Stomach smooth muscle (tissue), 2 donors: ENCODE measurements at regions not wholly inside any gene's neighbourhood (a gene's known extent, or its start where the extent isn't known, plus 50 kb on each side); places are given as distances from the start of the nearest gene placed in this dataset.

Source experiments
- H3K27ac ChIP-seq: one replicate; pipeline ENCODE4 v1.7.0; 2013; ENCODE audit warnings: mild to moderate bottlenecking, low read length, inconsistent platforms
- H3K27me3 ChIP-seq, 2 donors: one replicate each; pipeline ENCODE4 v1.7.0; 2013; ENCODE audit warnings: low read length in 2 of 2; ENCODE audit not compliant: insufficient read depth in 2 of 2, control insufficient read depth in 1 of 2
- H3K36me3 ChIP-seq, 2 donors: one replicate each; pipeline ENCODE4 v1.7.0; 2013; ENCODE audit warnings: low read length in 2 of 2; ENCODE audit not compliant: control insufficient read depth in 2 of 2, insufficient read depth in 2 of 2
- H3K4me1 ChIP-seq: one replicate; pipeline ENCODE4 v1.7.0; 2013; ENCODE audit warnings: low read length; ENCODE audit not compliant: control insufficient read depth, insufficient read depth
- H3K4me3 ChIP-seq, 2 donors: one replicate each; pipeline ENCODE4 v1.7.0; 2013; ENCODE audit warnings: low read length in 2 of 2
- H3K9ac ChIP-seq, 2 donors: one replicate each; pipeline ENCODE4 v1.7.0; 2013; ENCODE audit warnings: low read length in 2 of 2, mild to moderate bottlenecking in 1 of 2
- H3K9me3 ChIP-seq, 2 donors: one replicate each; pipeline ENCODE4 v1.7.0; 2013; ENCODE audit warnings: low read length in 2 of 2; ENCODE audit not compliant: control insufficient read depth in 2 of 2
- donor health status: healthy.
- donor health status: Pancreatic carcinoma.

DNA sequence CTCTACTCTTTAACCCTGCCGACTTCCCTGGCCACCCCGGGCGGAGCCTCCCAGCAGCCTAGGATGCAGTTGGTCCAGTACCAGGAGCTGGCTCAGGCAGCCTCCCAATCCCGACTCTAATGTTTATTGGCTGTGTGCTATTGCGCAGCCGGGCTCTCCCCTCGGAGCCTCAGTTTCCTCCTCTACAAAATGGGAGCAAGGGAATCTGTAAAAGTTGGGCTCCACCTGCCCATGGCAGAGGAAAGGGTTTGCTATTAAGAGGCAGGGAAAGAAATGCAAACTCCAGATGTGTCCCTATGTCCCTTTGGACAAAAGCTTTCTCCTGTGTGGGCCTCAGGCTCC, 140.8 kb upstream of the PJA1 start:
- Histone ChIP-seq H3K4me1 (no peaks in the 10 kb centered on the region), H3K27ac (no peak overlapping the region), H3K9ac (no peak overlapping the region), H3K27me3 (peaks cover 4 to 43% of the 10 kb centered on the region in 2 donors), H3K36me3 (no peaks in the 10 kb centered on the region), H3K4me3 (no peak overlapping the region), H3K9me3 (no peaks in the 10 kb centered on the region)

DNA sequence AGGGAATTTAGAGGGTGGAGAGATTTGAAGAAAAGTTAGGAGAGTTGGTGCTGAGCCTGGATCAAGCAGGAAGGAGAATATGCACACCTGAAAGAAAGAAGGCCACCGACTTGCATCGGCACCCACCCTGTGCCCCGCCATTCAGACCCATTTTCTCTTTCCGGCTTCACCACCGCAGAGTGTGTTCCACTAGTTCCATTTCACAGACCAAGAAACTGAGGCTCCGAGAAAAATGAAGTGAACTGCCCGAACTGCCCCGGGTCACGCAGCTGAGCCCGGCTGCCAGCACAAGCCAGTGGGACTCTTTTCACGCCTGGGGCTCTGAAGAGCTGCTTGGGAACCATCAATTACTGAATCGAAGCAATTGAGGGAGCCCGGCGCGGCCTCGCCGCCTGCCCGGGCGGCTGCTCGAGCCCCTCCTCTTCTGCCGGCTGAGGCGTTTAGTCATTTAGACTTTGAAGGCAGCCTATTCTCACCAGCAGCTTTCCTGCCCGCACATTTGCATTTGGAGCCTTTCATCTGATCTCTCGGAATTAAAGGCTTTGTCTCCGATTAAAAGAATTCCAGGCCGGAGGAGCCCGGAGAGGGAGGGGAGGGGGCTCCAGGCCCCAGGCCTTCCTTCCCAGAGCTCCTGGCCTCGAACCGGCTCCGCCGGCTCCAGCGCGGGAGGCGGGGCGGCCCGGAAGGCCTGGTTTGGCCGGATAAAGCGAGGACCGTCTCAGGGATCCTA, 140.2 kb upstream of the PJA1 start:
- Histone ChIP-seq H3K9me3 (no peaks in the 10 kb centered on the region), H3K36me3 (no peaks in the 10 kb centered on the region), H3K9ac (no peak overlapping the region), H3K4me3 (no peak overlapping the region), H3K27me3 (peaks cover 4 to 45% of the 10 kb centered on the region in 2 donors), H3K4me1 (no peaks in the 10 kb centered on the region), H3K27ac (no peak overlapping the region)

DNA sequence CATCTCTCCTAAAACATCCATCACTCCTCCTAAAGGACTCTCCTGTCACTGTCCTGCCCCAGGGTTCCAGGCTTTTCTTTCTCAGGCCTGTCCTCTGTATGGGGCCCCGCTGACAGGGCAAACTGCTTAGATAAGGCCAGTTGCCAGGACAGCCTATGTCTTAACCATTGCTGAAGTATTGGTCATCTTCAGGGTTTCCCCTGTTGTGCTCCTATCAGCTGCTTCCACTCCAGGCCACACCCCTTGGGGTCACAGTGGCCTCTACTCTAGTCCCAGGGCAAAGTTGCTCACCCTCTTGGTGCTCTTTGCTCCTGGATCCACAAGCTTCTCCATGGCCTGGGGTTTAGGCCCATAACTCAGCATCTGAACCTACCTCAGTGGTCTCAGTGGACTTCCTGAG, 138.0 kb upstream of the PJA1 start:
- H3K9me3 ChIP-seq: no peaks in the 10 kb centered on the region
- H3K9ac ChIP-seq: no peak overlapping the region
- H3K27ac ChIP-seq: no peak overlapping the region
- peaks cover 4 to 50% of the 10 kb centered on the region in 2 donors for H3K27me3 ChIP-seq
- no peaks in the 10 kb centered on the region for H3K4me1 ChIP-seq
- no peak overlapping the region for H3K4me3 ChIP-seq
- H3K36me3 ChIP-seq: no peaks in the 10 kb centered on the region

DNA sequence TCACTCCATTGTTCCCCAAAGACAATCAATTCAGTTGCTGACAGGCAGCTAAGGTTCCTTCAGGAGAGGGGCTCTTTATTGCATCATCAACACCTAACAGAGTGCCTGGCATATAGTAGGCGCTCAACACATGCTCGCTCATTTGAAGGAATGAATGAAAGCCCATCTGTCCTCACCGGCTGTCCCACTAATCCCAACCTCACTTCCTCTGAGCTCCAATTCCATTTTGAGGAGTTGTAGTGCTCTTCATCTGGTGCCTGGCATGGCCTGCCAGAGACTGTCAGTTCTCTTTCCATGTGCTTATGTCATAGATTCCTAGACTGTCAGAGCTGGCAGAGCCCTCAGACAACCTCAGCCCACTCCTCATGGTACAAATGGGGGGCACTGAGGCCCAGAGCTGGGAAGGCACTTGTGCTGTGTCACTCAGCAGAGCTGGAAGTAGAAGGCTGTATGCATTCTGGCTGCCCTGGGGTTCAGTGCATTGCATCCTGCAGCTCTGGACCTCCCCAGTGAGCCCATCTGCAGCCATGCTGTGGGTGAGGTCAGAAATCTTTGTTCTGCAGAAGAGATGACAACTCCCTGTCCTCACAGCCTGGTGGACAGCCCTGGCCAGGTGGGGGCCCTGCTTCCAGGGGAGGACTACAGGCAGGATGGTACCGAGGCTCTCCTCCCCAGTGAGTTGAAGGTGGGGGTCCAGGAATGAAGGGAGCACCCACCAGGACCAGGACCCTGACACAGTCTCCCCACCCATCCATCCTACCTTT, 134.9 kb upstream of the PJA1 start:
- Histone ChIP-seq H3K27ac (no peak overlapping the region), H3K36me3 (no peaks in the 10 kb centered on the region), H3K9me3 (no peaks in the 10 kb centered on the region), H3K4me1 (no peaks in the 10 kb centered on the region), H3K9ac (no peak overlapping the region), H3K4me3 (no peak overlapping the region), H3K27me3 (peaks cover 4 to 43% of the 10 kb centered on the region in 2 donors)

DNA sequence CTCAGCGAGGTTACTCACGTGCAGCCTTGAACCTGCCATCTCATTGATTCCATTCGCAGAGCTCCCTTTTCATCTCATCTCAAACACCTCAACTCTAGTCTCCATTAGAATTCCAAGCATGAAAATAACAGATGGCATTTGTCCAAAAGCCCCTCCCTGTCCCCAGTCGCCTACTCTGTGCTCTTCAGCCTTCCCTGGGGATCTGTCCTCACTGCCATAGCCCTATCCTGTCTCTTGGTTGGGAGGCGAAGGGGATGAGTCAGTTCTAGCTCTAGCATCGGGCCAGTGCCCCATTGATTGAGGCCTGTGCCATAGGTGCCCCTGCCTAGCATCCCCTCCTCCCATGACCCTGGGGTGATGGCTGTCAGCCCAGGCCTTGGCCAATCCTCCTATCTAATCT, 134.0 kb upstream of the PJA1 start:
- no peaks in the 10 kb centered on the region for H3K36me3 ChIP-seq
- no peaks in the 10 kb centered on the region for H3K4me1 ChIP-seq
- H3K9me3 ChIP-seq: no peaks in the 10 kb centered on the region
- peaks cover 4 to 43% of the 10 kb centered on the region in 2 donors for H3K27me3 ChIP-seq
- no peak overlapping the region for H3K27ac ChIP-seq
- no peak overlapping the region for H3K9ac ChIP-seq
- H3K4me3 ChIP-seq: no peak overlapping the region

DNA sequence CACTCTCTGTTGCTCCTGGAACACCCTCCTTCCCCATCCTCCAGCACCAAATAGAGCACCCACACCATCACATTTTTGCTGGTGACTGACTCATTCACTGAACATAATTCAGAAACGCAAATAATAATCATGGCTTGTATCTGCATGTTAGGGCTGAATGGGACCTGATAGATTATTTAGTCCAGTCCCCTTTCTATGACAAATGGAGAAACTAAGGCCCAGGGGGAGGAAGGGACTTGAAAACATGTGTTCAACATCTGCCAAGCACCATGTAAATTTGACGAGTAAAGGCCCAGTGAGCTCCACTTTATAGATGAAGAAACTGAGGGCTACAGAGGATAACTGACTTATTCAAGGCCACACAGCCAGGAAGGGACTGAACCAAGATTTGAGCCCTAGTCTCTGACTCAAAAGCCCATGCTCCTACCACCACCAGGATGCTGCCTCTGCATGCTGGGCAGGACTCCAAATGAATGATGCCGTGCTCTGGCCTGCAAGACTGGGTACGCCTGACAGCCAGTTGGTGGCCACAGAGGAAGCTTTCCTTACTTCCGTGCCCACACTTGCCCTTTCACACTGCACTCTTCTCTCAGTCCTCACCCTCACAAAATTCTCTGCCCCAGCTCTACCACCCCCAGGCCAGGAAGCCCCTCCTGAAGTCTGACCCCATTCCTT, 133.3 kb upstream of the PJA1 start:
- no peak overlapping the region for H3K27ac ChIP-seq
- no peak overlapping the region for H3K4me3 ChIP-seq
- no peaks in the 10 kb centered on the region for H3K9me3 ChIP-seq
- H3K4me1 ChIP-seq: no peaks in the 10 kb centered on the region
- peaks cover 3 to 40% of the 10 kb centered on the region in 2 donors for H3K27me3 ChIP-seq
- no peaks in the 10 kb centered on the region for H3K36me3 ChIP-seq
- H3K9ac ChIP-seq: no peak overlapping the region

DNA sequence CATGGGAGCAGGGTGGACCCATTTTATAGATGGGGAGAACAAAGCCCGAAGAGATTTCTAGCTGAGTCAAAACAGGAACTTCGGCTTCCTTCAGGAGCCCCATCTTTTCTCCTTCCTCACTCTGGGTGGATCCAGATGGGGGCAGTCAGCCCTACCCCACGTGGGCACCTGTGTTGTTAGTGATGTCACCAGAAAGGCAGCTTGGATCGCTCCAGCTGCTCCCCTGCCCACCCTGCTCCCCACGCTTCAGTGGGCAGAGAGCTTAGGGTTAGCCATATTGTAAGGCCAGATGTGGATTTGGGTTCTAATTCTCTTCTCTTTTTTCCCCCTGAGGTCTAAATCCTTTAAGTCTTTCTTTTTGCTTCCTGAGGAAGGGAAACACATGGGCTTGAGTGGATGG, 132.3 kb upstream of the PJA1 start:
- peaks cover 0 to 33% of the 10 kb centered on the region in 2 donors for H3K27me3 ChIP-seq
- H3K36me3 ChIP-seq: no peaks in the 10 kb centered on the region
- H3K4me3 ChIP-seq: no peak overlapping the region
- no peaks in the 10 kb centered on the region for H3K9me3 ChIP-seq
- no peak overlapping the region for H3K27ac ChIP-seq
- no peaks in the 10 kb centered on the region for H3K4me1 ChIP-seq
- no peak overlapping the region for H3K9ac ChIP-seq

DNA sequence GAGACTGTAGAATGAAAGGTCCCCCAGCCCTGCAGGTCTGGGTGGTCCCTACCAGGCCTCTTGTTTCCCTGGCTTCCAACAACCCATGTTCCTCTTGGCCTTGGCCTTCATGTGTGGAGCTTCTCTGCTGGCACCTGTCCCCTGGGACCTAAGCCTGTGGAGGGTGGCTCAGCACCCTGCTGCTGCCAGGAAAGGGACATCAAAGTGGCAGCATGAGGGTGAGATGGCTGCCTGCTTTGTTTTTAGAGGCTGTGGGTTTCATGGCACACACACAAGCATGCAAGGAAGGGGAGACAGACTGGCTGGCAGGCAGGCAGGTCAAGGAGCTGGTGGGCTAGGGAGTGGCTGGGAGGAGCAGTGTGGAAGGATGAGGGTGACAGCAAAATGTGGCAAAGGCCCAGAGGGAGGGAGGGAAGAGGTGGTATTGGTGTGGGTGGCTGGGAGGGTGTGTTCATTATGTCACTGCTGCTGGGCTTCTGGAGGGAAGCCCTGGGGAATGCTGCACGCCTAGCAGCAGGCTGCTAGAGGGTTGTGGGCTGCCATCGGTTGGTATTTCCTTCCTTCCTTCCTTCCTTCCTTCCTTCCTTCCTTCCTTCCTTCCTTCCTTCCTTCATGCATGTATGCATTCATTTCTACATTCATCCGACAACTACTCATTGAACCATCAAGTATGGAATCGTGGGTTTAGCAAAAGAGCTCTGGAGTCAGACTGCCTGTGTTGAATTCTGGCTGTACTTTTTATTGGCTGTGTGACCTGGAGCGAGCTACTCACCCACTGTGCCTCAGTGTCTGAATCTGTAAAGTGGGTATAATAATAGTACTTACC, 128.7 kb upstream of the PJA1 start:
- Histone ChIP-seq H3K27me3 (peaks cover 0 to 26% of the 10 kb centered on the region in 2 donors), H3K4me3 (no peak overlapping the region), H3K4me1 (no peaks in the 10 kb centered on the region), H3K27ac (no peak overlapping the region), H3K36me3 (no peaks in the 10 kb centered on the region), H3K9ac (no peak overlapping the region), H3K9me3 (no peaks in the 10 kb centered on the region)

DNA sequence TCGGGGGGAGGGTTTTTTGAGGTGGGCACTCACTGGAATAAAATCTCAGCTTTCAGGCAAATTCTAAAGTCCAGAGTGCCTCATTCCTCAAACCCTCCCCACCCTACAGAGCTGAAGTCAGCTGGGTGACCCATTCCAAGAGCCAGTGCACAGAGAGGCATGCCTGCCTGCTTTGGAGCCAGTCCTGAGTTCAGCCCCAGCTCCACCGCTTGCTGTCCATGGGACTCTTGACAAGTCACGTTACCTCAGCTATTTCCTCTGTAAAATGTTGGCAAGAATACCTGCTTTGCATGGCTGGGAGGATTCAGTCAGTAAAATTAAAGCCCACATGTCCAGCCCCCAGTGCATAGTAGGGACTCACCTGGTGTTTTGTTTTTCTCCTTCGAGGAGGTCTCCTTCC, 125.9 kb upstream of the PJA1 start:
- H3K36me3 ChIP-seq: no peaks in the 10 kb centered on the region
- H3K4me1 ChIP-seq: peaks cover 3% of the 10 kb centered on the region
- no peak overlapping the region for H3K27ac ChIP-seq
- no peak overlapping the region for H3K9ac ChIP-seq
- no peaks in the 10 kb centered on the region for H3K9me3 ChIP-seq
- H3K4me3 ChIP-seq: no peak overlapping the region
- H3K27me3 ChIP-seq: peaks cover 0 to 35% of the 10 kb centered on the region in 2 donors

DNA sequence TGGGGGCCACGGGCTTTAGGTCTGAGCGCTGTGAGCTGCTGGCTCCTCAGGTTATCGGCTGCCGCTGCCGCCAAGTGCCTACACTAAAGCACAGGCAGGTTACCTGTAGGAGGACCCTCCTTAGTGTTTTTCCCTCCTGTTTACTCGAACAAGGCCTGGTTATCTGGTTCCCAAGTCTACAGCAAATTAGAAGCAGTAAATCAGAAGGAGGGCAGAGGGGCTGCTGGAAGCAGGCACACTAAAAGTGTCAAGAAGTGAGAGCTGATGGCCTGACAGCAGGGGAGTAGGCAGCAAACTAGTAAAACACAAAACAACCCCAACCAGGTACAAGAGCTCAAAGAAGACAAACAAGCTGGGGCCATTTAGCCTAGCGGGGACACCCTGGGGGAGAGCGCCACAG, 125.0 kb upstream of the PJA1 start:
- Histone ChIP-seq H3K9ac (no peak overlapping the region), H3K27me3 (peaks cover 0 to 34% of the 10 kb centered on the region in 2 donors), H3K4me3 (no peak overlapping the region), H3K36me3 (no peaks in the 10 kb centered on the region), H3K4me1 (peaks cover 11% of the 10 kb centered on the region), H3K27ac (no peak overlapping the region), H3K9me3 (no peaks in the 10 kb centered on the region)
